Naive thymus-derived CD4-positive, alpha-beta T cell (primary cell): ENCODE measurements at regions not wholly inside any gene's neighbourhood (a gene's known extent, or its start where the extent isn't known, plus 50 kb on each side); places are given as distances from the start of the nearest gene placed in this dataset.

Experiments used
- ATAC-seq: fragments of 150-1000 bp; cut with Tn5 transposase; 2 replicates; pipeline ENCODE4 v1.10.0; 2021; ENCODE audit warnings: mild to moderate bottlenecking, moderate library complexity
- CTCF ChIA-PET: fragments of 350-600 bp; sonication (Branson Sonifier 250); formaldehyde crosslinking; loops from one replicate; lab custom pipeline; 2021; ENCODE audit warnings: antibody characterized with exemption; lab: Charles Lee
- POLR2A ChIA-PET: fragments of 350-600 bp; sonication (Branson Sonifier 250); formaldehyde crosslinking; loops from one replicate; lab custom pipeline; 2021; ENCODE audit warnings: antibody characterized with exemption, inconsistent platforms; lab: Charles Lee
- DNase-seq, 9 donors: peaks; one replicate each; pipeline versions ENCODE4 v3.0.0 to v3.0.0-alpha.2; 2020 to 2022; ENCODE audit warnings: mixed read lengths in 1 of 9
- H3K27ac ChIP-seq: one replicate; pipeline ENCODE4 v1.7.0; 2013; ENCODE audit warnings: mild to moderate bottlenecking, low read depth, low read length, moderate library complexity
- H3K27me3 ChIP-seq, 2 donors: one replicate each; pipeline ENCODE4 v1.7.0; 2013; ENCODE audit warnings: low read length in 2 of 2, mild to moderate bottlenecking in 2 of 2, moderate library complexity in 2 of 2; ENCODE audit not compliant: control insufficient read depth in 2 of 2, insufficient read depth in 2 of 2
- H3K36me3 ChIP-seq, 3 experiments: 1 replicate in 2 of 3; 2 replicates in 1 of 3; pipeline ENCODE4 v1.7.0; 2013; ENCODE audit warnings: low read length in 3 of 3, mild to moderate bottlenecking in 3 of 3, moderate library complexity in 1 of 3; ENCODE audit not compliant: insufficient read depth in 3 of 3, control insufficient read depth in 2 of 3
- H3K4me1 ChIP-seq, 2 donors: one replicate each; pipeline ENCODE4 v1.7.0; 2013; ENCODE audit warnings: low read length in 2 of 2, mild to moderate bottlenecking in 2 of 2, moderate library complexity in 1 of 2; ENCODE audit not compliant: control insufficient read depth in 2 of 2, insufficient read depth in 2 of 2
- H3K4me3 ChIP-seq: 2 replicates; pipeline ENCODE4 v1.7.0; 2013; ENCODE audit warnings: mild to moderate bottlenecking, low read length
- H3K9me3 ChIP-seq, 3 experiments: 1 replicate in 2 of 3; 2 replicates in 1 of 3; pipeline ENCODE4 v1.7.0; 2013; ENCODE audit warnings: low read length in 3 of 3; ENCODE audit not compliant: control insufficient read depth in 2 of 3
- H3K27ac Mint-ChIP-seq, 9 donors: one replicate each; pipeline ENCODE4 v1.8.0; 2020 to 2022; ENCODE audit warnings: mixed read lengths in 9 of 9, mild to moderate bottlenecking in 8 of 9, moderate library complexity in 5 of 9, inconsistent platforms in 2 of 9
- H3K27me3 Mint-ChIP-seq, 5 donors: one replicate each; pipeline ENCODE4 v1.8.0; 2021 to 2022; ENCODE audit warnings: mixed read lengths in 5 of 5, mild to moderate bottlenecking in 1 of 5
- H3K36me3 Mint-ChIP-seq, 5 donors: one replicate each; pipeline ENCODE4 v1.8.0; 2020 to 2022; ENCODE audit warnings: mixed read lengths in 5 of 5, mild to moderate bottlenecking in 3 of 5, inconsistent platforms in 1 of 5
- H3K4me1 Mint-ChIP-seq, 7 donors: one replicate each; pipeline ENCODE4 v1.8.0; 2020 to 2022; ENCODE audit warnings: mixed read lengths in 7 of 7, mild to moderate bottlenecking in 3 of 7, inconsistent platforms in 1 of 7
- H3K4me3 Mint-ChIP-seq, 10 donors: one replicate each; pipeline ENCODE4 v1.8.0; 2020 to 2022; ENCODE audit warnings: mild to moderate bottlenecking in 10 of 10, mixed read lengths in 10 of 10, moderate library complexity in 6 of 10, inconsistent platforms in 2 of 10
- H3K9me3 Mint-ChIP-seq, 11 donors: one replicate each; pipeline ENCODE4 v1.8.0; 2020 to 2022; ENCODE audit warnings: mixed read lengths in 11 of 11, mild to moderate bottlenecking in 4 of 11, inconsistent platforms in 1 of 11, moderate library complexity in 1 of 11
- intact Hi-C, 2 donors: fragments of 100-400 bp; cut with micrococcal nuclease; formaldehyde crosslinking; loops; one replicate each; pipeline ENCODE4 v1.15.1; 2023

DNA sequence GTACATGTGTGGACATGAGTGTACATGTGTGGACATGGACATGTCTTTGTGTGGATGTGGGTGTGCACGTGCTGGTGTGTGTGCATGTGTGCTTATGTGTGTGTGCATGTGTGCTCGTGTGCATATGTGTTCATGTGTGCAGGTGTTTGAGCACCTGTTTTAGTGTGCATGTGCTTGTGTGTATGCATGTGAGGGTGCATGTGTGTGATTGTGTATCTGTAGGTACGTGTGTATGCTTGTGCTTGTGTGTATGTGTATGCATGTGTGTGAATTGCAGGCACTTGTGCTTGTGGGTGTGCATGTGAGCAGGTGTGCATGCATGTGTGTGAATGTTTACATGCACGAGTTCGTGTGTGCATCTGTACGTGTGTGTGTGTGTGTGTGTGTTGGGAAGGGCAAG, 300.6 kb upstream of the EEF2KMT start:
- CTCF ChIA-PET = no interaction called here
- Mint-ChIP-seq H3K27me3 (peaks cover 0 to 39% (median 26%) of the 10 kb centered on the region in 5 donors), H3K36me3 (no peaks in the 10 kb centered on the region), H3K9me3 (peaks cover 0 to 5% (median 0%) of the 10 kb centered on the region in 11 donors), H3K4me3 (no peak overlapping the region), H3K4me1 (no peaks in the 10 kb centered on the region), H3K27ac (no peak overlapping the region)
- no peak overlapping the region for H3K27ac ChIP-seq
- intact Hi-C loops = no loop called here
- no peak overlapping the region for H3K4me3 ChIP-seq
- ATAC-seq (no peak), DNase-seq (no peak)
- H3K4me1 ChIP-seq = no peaks in the 10 kb centered on the region
- POLR2A ChIA-PET = no interaction called here
- no peaks in the 10 kb centered on the region for H3K9me3 ChIP-seq
- H3K27me3 ChIP-seq = no peaks in the 10 kb centered on the region
- no peaks in the 10 kb centered on the region for H3K36me3 ChIP-seq

DNA sequence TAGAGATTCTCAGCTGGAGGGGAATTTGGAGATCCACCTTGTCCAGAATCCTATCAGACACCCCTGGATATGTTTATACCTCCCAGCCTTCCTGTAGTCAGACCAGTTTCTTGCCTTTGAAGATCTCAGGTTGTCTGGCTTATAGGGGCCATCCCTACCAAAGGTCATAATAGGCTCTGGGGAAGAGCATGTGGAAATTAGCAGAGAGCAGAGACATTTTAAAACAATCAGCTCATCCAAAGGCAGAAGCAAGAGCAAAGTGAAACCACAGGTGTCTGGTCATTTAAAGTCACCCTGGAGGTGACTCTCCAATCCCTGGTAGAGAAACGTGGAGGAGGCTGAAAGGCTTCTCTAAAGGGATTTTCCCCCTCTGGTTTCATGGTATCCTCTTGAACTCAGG, 299.3 kb upstream of the EEF2KMT start:
- no peak overlapping the region for H3K27ac ChIP-seq
- Mint-ChIP-seq H3K9me3 (peaks cover 0 to 5% (median 0%) of the 10 kb centered on the region in 11 donors), H3K36me3 (no peaks in the 10 kb centered on the region), H3K27me3 (peaks cover 0 to 30% (median 19%) of the 10 kb centered on the region in 5 donors), H3K27ac (no peak overlapping the region), H3K4me1 (no peaks in the 10 kb centered on the region), H3K4me3 (no peak overlapping the region)
- H3K27me3 ChIP-seq = no peaks in the 10 kb centered on the region
- no peak for ATAC-seq
- H3K4me3 ChIP-seq = no peak overlapping the region
- intact Hi-C loops = no loop called here
- H3K4me1 ChIP-seq = no peaks in the 10 kb centered on the region
- ChIA-PET POLR2A (no interaction called here), CTCF (no interaction called here)
- no peaks in the 10 kb centered on the region for H3K36me3 ChIP-seq
- H3K9me3 ChIP-seq = no peaks in the 10 kb centered on the region
- no peak for DNase-seq

DNA sequence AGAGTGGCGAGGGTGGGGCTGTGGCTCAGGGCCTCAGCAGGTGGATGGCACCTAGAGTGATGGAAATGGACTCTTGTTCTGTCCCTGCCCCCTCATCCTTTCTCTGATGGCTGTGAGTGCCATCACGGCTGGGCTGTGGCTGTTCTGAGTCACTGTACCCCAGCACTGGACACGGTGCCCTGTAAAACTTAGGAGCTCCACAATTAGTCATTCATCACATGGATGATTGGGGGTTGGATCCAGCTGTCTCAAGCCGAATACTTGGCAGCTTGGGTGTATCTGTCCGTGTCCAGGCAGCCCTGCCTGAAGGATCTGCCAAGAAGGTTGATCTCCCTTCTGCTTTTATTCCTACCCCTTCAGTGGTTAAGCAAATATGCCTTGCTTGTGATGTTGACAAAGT, 295.5 kb upstream of the EEF2KMT start:
- no peaks in the 10 kb centered on the region for H3K27me3 ChIP-seq
- ChIA-PET POLR2A (no interaction called here), CTCF (no interaction called here)
- intact Hi-C loops = no loop called here
- ATAC-seq (no peak), DNase-seq (no peak)
- H3K4me1 ChIP-seq = no peaks in the 10 kb centered on the region
- H3K9me3 Mint-ChIP-seq = peaks cover 0 to 2% (median 0%) of the 10 kb centered on the region in 11 donors
- H3K27ac ChIP-seq = no peak overlapping the region
- no peak overlapping the region for H3K4me3 Mint-ChIP-seq
- no peaks in the 10 kb centered on the region for H3K36me3 ChIP-seq
- no peaks in the 10 kb centered on the region for H3K4me1 Mint-ChIP-seq
- no peak overlapping the region for H3K27ac Mint-ChIP-seq
- peaks cover 0 to 20% (median 16%) of the 10 kb centered on the region in 5 donors for H3K27me3 Mint-ChIP-seq
- H3K4me3 ChIP-seq = no peak overlapping the region
- no peaks in the 10 kb centered on the region for H3K36me3 Mint-ChIP-seq
- no peaks in the 10 kb centered on the region for H3K9me3 ChIP-seq

DNA sequence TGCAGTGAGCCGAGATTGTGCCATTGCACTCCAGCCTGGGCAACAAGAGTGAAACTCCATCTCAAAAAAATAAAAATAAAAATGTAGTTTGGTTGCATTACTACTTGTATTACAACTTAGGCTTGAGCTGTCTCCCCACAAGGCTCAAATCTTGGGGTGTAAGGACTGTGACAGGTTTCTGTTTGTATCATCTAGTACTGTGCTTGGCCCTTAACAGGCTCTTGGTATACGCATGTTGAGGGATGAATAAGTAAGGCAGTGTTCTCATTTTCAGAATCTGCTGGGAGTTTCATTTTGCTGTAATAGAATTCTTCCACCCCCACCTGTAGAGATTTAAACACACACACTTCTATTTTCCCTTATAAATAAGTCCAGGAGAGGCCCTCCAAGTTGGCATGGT, 289.4 kb upstream of the EEF2KMT start:
- no peaks in the 10 kb centered on the region for H3K27me3 ChIP-seq
- Mint-ChIP-seq H3K27me3 (peaks cover 0 to 28% (median 6%) of the 10 kb centered on the region in 5 donors), H3K27ac (no peak overlapping the region), H3K9me3 (peaks cover 0 to 14% (median 4%) of the 10 kb centered on the region in 11 donors), H3K4me3 (no peak overlapping the region), H3K36me3 (peaks cover 0 to 4% (median 0%) of the 10 kb centered on the region in 5 donors), H3K4me1 (no peaks in the 10 kb centered on the region)
- no peaks in the 10 kb centered on the region for H3K36me3 ChIP-seq
- no peaks in the 10 kb centered on the region for H3K9me3 ChIP-seq
- intact Hi-C loops = no loop called here
- no peak overlapping the region for H3K27ac ChIP-seq
- no peak for DNase-seq
- H3K4me1 ChIP-seq = no peaks in the 10 kb centered on the region
- H3K4me3 ChIP-seq = no peak overlapping the region
- no peak for ATAC-seq
- ChIA-PET CTCF (no interaction called here), POLR2A (no interaction called here)

DNA sequence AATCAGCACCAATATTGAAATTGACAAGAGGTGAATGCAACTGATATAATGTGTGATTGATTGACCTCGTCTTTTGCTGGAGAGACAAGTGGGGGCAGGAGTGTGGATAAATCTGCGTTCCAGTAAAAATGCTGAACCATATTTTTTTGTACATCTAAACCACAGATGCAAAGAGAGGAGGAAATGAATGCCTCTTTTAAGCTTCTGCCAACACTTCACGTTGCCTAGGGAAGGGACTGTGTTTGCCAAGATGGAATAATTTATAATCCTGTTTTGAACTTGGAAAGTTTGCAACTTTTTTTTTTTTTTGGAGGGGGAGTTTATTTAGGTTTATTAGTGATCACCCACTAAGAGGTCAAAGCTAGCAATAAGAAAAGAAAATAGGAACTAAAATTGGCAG, 288.2 kb upstream of the EEF2KMT start:
- DNase-seq = no peak
- ChIA-PET POLR2A (no interaction called here), CTCF (no interaction called here)

DNA sequence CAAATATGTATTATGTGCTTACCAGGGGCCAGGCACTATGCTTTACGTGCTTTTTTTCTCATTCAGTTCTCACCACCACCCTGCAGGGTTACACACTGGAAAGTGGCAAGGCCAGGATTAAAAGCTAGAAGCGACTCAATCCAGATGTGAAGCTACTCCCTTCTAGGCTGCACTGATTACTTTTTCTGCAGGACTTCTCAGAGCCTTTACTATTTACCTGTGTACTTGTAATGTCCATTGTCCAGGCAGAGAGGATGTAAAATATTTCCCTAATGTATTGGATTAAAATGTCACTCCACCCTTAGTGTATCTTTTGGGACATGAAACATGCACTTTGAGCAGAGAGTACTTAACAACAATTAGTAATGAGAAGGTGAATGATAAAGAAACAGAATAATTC, 287.5 kb upstream of the EEF2KMT start:
- no peaks in the 10 kb centered on the region for H3K4me1 ChIP-seq
- no peak overlapping the region for H3K4me3 ChIP-seq
- Mint-ChIP-seq H3K27me3 (peaks cover 0 to 22% (median 6%) of the 10 kb centered on the region in 5 donors), H3K9me3 (peaks cover 0 to 14% (median 4%) of the 10 kb centered on the region in 11 donors), H3K36me3 (peaks cover 0 to 4% (median 0%) of the 10 kb centered on the region in 5 donors), H3K4me1 (no peaks in the 10 kb centered on the region), H3K4me3 (no peak overlapping the region), H3K27ac (no peak overlapping the region)
- no peak overlapping the region for H3K27ac ChIP-seq
- ChIA-PET POLR2A (no interaction called here), CTCF (no interaction called here)
- H3K9me3 ChIP-seq = no peaks in the 10 kb centered on the region
- intact Hi-C loops = no loop called here
- no peaks in the 10 kb centered on the region for H3K27me3 ChIP-seq
- DNase-seq = no peak
- ATAC-seq = no peak
- H3K36me3 ChIP-seq = no peaks in the 10 kb centered on the region

More for the DNA sequence above, 288.2 kb upstream of the EEF2KMT start:
- no peak for ATAC-seq
- no peak overlapping the region for H3K27ac Mint-ChIP-seq
- H3K4me1 Mint-ChIP-seq = no peaks in the 10 kb centered on the region
- Histone ChIP-seq H3K27ac (no peak overlapping the region), H3K4me1 (no peaks in the 10 kb centered on the region), H3K27me3 (no peaks in the 10 kb centered on the region), H3K4me3 (no peak overlapping the region), H3K36me3 (no peaks in the 10 kb centered on the region), H3K9me3 (no peaks in the 10 kb centered on the region)
- H3K36me3 Mint-ChIP-seq = peaks cover 0 to 4% (median 0%) of the 10 kb centered on the region in 5 donors
- intact Hi-C loops = no loop called here
- H3K27me3 Mint-ChIP-seq = peaks cover 0 to 22% (median 6%) of the 10 kb centered on the region in 5 donors
- no peak overlapping the region for H3K4me3 Mint-ChIP-seq
- H3K9me3 Mint-ChIP-seq = peaks cover 0 to 14% (median 4%) of the 10 kb centered on the region in 11 donors

DNA sequence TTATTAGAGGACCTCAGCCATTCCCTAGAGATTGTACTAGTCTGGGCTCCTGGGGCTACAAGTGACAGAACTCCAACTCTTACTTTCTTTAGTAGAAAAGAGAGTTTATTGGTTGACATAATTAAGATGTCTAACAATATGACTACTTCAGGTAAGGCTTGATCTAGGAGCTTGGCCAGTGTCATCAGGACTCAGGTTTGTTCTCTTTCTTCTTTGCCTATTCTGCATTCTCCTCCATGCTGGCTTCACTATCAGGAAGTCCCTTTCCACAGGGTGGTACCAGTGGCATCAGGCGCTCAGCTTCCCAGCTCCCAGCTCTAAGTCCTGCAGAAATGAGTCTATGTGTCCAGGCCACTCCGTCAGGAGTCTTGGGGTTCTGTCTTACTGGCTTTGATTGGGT, 286.1 kb upstream of the EEF2KMT start:
- no peaks in the 10 kb centered on the region for H3K4me1 ChIP-seq
- H3K36me3 ChIP-seq = no peaks in the 10 kb centered on the region
- no peak for DNase-seq
- no peaks in the 10 kb centered on the region for H3K9me3 ChIP-seq
- Mint-ChIP-seq H3K9me3 (peaks cover 0 to 14% (median 4%) of the 10 kb centered on the region in 11 donors), H3K36me3 (peaks cover 0 to 4% (median 0%) of the 10 kb centered on the region in 5 donors), H3K27ac (no peak overlapping the region), H3K4me3 (no peak overlapping the region), H3K4me1 (no peaks in the 10 kb centered on the region), H3K27me3 (peaks cover 0 to 22% (median 6%) of the 10 kb centered on the region in 5 donors)
- H3K27me3 ChIP-seq = no peaks in the 10 kb centered on the region
- CTCF ChIA-PET = no interaction called here
- H3K27ac ChIP-seq = no peak overlapping the region
- no peak overlapping the region for H3K4me3 ChIP-seq
- POLR2A ChIA-PET = no interaction called here
- no peak for ATAC-seq
- intact Hi-C loops = no loop called here
